Fibroblast of villous mesenchyme (primary cell): ENCODE measurements at regions not wholly inside any gene's neighbourhood (a gene's known extent, or its start where the extent isn't known, plus 50 kb on each side); places are given as distances from the start of the nearest gene placed in this dataset.

Experiments
- DNase-seq: peaks from one replicate; pipeline ENCODE4 v3.0.0-alpha.2; 2010; ENCODE audit warnings: low read depth
- H3K4me3 ChIP-seq: 2 replicates; pipeline ENCODE4 v1.5.1; 2011; ENCODE audit warnings: low read depth, mild to moderate bottlenecking, low read length
- TF ChIP-seq, protein P1 (sequence below): IDR thresholded peaks from 2 replicates; pipeline ENCODE4 v1.5.1; 2012; ENCODE audit warnings: low read depth, mild to moderate bottlenecking, low read length; ENCODE audit not compliant: insufficient read depth

DNA sequence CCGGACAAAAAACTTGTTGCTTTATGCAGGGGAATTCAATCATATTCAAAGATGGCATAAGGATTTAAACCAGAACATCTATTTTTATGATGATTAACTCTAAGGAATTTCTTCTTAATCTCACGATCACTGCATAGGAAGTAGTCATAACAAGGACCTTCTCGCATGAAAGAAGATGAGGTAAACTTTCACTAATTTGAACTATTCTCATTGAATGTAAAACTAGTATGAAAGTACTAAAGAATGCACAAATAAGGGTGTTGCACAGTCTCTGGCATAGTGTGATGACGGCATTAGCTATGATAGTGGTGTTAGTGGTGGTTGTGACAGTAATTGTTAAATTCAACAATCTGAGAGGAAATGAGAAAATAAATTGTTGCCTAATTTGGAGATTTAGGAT is 280.0 kb downstream of the SLC6A15 start:
- TF ChIP-seq, protein P1, sequence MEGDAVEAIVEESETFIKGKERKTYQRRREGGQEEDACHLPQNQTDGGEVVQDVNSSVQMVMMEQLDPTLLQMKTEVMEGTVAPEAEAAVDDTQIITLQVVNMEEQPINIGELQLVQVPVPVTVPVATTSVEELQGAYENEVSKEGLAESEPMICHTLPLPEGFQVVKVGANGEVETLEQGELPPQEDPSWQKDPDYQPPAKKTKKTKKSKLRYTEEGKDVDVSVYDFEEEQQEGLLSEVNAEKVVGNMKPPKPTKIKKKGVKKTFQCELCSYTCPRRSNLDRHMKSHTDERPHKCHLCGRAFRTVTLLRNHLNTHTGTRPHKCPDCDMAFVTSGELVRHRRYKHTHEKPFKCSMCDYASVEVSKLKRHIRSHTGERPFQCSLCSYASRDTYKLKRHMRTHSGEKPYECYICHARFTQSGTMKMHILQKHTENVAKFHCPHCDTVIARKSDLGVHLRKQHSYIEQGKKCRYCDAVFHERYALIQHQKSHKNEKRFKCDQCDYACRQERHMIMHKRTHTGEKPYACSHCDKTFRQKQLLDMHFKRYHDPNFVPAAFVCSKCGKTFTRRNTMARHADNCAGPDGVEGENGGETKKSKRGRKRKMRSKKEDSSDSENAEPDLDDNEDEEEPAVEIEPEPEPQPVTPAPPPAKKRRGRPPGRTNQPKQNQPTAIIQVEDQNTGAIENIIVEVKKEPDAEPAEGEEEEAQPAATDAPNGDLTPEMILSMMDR, result no peak
- DNase-seq, result no peak

DNA sequence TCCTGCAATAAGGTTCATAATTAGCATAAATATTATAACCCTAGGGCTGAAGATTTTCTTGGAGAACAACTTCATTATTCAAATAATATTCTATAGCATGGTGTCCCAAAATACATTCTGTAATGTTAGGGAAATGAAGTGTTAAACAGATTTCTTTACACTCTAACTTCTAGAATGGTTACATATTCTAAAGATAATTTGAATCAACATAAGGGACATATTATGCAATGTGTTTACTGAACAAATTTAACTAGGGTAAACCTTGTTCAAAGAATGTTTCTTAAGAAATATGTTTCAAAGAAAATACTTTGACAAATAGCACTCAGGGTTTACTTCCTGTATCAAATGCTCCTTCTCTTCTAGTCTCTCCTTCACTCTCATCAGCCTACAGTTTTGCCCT is 281.6 kb downstream of the SLC6A15 start:
- DNase-seq, result no peak
- TF ChIP-seq, protein P1, result no peak
- no peak overlapping the region for H3K4me3 ChIP-seq

More for the DNA sequence above, 280.0 kb downstream of the SLC6A15 start:
- no peak overlapping the region for H3K4me3 ChIP-seq

DNA sequence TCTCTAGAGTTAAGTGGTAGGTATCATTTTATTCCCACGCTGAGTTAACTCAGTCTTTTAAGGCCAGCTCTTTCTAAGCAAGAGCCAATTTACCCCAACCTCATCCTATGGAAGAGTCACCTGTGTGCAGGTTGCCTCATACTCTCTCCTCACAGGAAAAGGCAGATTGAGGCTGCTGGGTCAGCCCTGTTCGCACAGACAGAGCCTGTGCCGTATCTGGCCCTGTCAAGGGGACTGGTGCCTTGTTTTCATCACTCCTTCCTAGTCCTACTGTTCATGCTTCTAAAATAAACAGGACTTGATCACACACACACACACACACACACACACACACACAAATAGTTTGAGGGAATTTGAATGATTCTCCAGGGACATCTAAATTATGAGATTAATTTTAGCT is 285.0 kb downstream of the SLC6A15 start:
- TF ChIP-seq, protein P1, result no peak
- no peak for DNase-seq
- H3K4me3 ChIP-seq, result no peak overlapping the region

DNA sequence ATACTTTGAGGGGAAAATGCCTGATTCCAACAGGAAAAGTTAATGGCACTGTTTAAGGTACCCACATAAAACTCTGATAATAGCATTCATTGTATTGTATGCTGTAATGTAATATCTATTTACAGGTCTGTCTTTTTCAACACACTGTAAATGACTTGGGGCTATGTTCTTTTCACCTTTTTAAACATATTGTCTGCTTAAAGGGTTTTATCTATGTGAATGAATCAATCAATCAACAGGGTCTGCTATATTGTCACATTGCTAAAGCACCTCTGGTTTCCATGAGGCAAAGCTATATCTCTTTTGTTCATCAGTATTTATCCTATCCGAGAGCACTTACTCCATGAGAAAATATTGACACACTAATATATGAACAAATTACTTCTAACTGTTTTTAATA is 288.0 kb downstream of the SLC6A15 start:
- TF ChIP-seq, protein P1, result no peak

DNA sequence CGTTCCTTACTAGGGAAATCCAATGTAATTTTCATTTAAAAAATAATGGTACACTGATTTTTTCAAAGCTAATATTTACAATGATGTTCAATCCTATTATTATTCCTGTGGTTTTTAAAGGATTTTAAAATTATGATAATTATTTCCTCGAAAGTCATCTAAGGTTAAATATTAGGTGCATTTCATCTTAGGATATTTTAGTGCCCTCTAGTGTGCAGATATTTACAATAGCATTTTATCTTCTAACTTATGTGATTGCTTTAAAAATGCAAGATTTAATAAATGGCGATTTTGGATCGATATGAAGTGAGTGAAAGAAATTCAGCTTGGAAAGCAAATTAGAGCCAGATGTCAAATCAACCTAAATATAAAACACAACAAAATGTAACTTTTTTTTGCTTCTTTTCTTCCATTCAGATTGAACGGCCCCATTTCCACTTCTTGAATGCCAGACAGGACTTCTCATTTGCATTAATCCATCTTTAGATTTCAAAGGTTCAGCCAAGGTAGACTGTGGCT is 293.5 kb downstream of the SLC6A15 start:
- TF ChIP-seq, protein P1, result peak; percentile 12
- no peak for DNase-seq
- no peak overlapping the region for H3K4me3 ChIP-seq

More for the DNA sequence above, 288.0 kb downstream of the SLC6A15 start:
- H3K4me3 ChIP-seq, result no peak overlapping the region
- no peak for DNase-seq

DNA sequence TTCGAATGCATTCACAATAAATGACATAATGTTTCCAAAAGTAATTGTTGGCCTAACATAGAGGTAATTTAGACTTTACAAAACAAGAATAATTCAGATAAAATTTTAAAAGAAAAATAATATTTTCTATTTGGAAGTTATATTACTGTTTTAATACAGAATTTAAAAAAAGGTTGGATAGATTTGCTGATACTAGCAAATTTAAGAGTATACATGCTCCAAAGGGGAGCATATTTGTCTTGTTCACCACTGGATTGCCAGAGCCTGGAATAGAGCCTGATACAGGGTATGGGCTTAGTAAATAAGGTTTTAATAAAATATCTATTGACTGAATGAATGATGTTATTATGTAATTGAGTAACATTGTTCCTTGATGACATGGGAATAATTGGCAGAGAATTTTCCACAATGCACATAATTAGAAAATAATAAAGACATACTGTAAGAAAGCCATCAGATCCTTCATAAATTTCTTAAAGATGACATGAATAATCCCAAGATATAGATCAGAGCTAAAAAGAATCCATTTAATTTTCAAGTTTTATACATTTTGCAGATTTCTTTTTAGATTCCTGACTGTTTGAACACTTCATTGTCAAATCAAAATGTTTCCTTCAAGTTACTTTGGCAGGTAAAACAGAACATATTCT is 305.3 kb downstream of the SLC6A15 start:
- no peak overlapping the region for H3K4me3 ChIP-seq
- no peak for DNase-seq
- TF ChIP-seq, protein P1, result no peak

DNA sequence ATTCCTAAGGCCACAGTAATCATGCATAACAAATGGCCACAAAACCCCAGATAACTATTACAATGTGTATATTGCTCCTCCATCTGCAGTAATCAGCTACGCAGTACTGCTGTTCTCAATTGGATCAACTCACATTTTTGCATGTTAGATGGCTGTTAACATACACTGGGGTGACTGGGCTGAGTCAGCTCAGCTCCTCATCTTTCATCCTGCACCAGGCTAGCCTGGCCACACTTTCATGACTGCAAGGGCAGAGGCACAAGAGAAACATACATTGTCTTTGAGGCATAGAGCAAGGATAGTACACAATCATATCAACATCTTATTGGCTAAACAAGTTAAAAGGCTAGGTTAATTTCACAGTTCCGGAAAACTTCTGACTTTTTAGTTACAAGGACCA is 306.6 kb downstream of the SLC6A15 start:
- DNase-seq, result no peak
- TF ChIP-seq, protein P1, result no peak
- H3K4me3 ChIP-seq, result no peak overlapping the region
